Stimulated activated CD4-positive, alpha-beta T cell treated with anti-CD3 and anti-CD28 coated beads, Interleukin-1b, Interleukin-23, amount 100 ng/mL, for 1 hour (primary cell): ENCODE measurements at regions not wholly inside any gene's neighbourhood (a gene's known extent, or its start where the extent isn't known, plus 50 kb on each side); places are given as distances from the start of the nearest gene placed in this dataset.
"Not testable (repeated sequence)": the region's sequence is repeated elsewhere in the genome, so short reads cannot be mapped to it uniquely, and the experiment has no call there.

Source experiments
- DNase-seq, 2 donors: peaks; one replicate each; pipeline ENCODE4 v3.0.0-alpha.2; 2020; ENCODE audit warnings: low read depth in 2 of 2

- no peak for DNase-seq
Measured at GRCh38 chr5:167261309-167262100, 1029.9 kb upstream of the WWC1 start.

DNA sequence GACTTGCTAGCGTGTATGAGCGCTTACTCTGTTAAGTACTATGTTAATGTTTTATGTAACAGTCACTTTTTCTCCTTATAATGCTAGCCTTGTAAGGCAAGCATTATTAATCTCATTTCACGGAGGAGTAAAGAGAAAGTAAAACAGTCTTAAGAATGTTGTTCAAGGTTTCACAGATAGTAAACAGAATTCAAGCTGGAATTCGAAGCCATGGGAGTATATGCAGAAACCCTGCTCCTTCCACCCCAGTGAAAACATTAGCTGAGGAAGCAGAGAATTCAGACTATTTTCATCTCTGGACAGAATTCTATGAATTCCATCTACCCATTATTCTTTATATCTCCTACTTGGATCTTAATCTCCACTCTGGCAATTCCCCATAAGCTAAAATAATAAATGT lies 1028.3 kb upstream of the WWC1 start:
- DNase-seq: no peak

- no peak for DNase-seq
Measured at GRCh38 chr5:167264348-167264747, 1027.1 kb upstream of the WWC1 start.

DNA sequence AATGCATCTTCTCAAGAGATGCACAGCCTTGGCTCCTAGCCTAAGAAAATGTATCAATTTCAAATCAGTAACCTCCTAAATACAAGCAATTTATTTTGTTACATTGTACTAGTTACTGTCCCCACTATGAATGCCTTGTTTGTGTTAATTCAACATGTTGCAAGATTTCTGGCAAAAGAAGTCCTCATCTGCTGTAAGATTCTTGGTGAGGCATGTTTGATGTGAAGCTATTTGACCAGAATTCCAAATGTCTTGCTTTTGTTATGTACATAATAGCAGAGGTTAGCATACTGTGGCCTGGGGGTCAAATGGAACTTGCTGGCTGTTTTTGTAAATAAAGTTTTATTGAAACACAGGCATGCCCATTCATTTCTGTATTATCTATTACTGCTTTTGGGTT lies 1023.1 kb upstream of the WWC1 start:
- DNase-seq: no peak

DNA sequence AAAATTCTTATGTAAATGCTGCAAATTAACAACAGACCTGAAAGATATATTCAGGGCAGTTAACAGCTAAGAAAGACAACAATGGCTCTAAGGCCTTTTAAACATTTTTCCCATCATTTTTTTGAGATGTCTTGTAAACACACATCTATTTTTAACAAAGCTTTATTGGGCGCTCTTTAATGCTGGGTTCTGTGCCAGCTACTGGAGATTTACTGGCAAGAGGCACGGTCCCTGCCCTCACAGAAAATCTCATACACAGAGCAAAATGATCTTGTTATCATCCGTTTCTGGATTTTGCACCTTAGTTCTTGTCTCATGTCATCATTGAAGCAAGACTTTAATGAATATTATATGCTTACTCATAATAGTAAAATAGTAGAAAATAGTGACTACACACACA lies 1022.3 kb upstream of the WWC1 start:
- no peak for DNase-seq

DNA sequence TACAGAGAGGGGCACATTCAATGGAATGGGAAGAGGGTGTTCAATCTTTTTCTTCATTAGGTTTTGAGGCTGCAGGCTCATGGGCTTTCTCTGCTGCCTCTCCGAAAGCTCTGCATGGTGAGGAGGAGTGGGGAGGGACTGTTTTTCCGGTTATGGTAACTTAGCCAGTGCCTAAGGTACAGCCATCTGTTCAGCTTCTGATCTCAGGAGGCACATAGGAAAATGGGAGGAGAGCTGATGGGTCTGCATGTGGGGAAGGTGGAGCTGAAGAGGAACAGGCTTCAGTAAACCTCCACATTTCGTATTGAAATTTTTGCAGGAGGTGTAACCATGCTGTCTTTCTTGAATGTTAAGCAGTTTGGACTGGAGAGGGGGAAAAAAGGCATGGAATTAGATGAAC lies 1020.4 kb upstream of the WWC1 start:
- DNase-seq: no peak

GRCh38 chr5:167271511-167271910 lies 1019.9 kb upstream of the WWC1 start:
- DNase-seq: no peak

DNA sequence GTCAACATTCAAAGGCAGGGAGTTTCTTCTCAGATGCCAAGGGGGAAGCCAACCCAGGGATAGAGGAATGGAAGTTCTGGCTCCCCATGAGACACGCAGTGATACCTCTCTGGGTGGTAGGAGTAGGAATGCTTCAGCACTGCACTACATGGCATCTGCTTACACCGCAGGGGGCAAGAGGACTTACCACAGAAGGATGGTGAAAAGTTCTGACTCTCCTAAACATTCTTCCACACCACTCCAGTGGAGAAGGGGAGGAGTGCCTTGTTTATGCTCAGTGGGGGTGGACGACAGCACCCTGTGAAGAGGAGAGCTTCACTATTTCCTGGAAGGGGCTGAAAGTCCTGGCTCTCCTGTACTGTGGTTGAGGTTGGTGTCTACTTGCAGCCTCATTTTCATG lies 1011.3 kb upstream of the WWC1 start:
- no peak for DNase-seq

DNA sequence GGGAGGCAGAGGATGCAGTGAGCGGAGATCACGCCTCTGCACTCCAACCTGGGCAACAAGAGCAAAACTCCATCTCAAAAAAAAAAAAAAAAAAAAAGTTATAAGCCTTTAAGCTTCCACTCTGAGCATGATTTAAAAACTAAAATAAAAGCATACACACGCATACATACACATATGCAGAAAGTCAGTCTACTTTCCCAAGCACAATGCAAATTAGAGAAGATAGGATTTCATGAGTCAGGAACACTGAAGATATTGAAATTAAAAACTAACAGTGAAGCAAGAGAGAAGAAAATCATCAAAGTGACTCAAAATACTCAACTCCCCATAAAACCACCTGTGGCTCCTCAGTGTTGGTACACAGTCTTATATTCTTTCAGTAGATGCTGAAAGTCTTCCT lies 1009.5 kb upstream of the WWC1 start:
- no peak for DNase-seq

- DNase-seq: no peak
Measured at GRCh38 chr5:167283691-167284090, 1007.8 kb upstream of the WWC1 start.

DNA sequence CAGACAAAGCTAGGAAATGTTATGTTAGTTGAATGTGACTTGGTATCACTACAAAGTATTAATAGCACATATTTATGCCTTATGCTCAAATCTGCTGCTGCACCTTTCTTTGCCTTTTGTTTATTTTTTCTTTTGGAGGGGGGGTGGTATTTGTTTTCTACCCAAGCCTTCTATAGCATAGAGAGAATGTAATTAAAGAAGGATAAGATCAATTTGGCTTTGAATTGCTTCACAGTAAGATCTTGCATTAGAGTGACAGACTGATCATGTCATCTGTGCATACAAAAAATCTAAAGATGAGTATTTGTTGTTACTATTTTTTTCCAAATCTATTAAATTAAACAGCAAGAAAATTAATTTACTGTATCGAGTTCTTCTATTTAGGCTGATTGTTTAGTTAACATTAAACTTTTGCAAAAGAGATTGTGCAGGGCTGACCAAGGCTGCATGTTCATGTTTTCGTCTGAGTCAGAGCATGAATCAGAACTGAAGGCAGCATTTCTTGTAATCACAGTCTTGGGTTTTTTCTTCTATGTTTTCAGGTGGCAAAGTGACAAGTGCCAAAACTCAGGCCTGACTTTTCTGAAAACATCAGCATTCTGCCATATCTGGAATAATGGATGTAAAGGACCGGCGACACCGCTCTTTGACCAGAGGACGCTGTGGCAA lies 1007.1 kb upstream of the WWC1 start:
- DNase-seq: no peak

DNA sequence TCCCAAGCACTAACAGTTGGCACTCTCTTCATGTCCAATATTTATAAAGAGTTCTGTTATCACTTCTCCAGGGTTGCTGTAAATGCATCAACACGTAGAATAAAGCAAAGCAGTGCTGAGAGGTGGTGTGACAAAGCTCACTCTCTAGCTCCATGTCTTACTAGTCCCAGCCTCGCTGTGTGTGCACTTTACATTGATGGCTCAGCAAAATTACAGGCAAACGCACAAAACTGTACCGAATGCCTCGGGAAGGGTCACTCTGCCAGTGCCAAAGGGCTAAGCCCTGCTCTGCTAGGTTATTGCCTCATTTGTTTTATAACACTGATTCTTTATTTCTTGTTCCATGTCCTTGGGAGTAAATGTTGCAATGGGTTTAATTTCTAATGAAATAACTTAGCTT lies 1005.9 kb upstream of the WWC1 start:
- DNase-seq: no peak

DNA sequence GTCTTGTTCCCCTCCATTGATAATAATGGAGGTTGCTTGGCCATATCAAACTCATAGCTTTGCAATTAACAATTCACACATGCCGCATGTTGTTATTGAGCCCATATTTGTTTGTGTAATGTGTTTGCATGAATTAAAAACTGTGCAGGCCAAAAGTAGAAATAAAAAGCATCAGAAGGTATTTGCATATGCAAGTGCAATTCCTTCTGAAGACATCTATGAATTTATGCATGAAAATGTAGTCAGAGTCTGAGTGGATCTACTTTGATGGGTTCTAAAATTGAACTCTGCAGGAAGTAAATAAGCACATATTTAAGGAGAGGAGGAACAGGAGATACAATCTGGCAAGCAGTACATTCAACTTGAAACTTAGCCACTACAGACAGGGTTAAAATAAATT lies 1004.6 kb upstream of the WWC1 start:
- DNase-seq: no peak

GRCh38 chr5:167290478-167290877 lies 1001.0 kb upstream of the WWC1 start:
- no peak for DNase-seq

GRCh38 chr5:167294882-167295680 lies 996.4 kb upstream of the WWC1 start:
- DNase-seq: no peak

DNA sequence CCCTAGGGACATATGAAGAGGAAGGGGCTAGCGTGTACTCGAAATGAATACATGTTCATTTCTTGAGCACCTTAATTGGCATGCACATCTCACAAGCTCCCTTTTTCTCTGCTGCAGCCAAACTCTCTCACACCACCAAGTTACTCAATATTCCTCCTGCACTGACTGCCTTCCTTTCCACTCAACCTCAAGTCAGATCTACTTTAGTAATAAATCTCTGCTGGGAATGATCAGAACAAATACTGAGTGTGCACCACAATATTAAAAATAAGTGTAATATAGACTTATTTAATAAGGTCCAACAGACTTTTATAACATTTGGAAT lies 995.8 kb upstream of the WWC1 start:
- DNase-seq: no peak

DNA sequence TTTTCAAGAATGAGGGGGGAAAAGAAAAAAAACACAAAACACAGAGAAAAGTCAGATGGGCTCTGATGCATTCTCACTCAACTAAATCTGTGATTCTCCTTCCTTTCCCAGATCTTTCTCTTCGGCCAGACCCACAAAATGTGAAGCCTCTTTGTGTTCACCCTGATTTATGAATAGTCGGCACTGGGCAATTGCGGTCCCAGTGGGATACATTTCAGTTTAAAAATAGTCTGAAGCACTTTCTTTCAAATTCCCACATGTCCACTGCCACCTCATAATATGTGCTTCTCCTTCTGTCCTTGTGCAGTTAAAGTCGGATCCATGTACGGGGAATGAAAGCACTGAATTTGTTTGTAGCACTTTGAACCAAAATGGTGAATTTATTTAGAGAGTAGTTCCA lies 995.4 kb upstream of the WWC1 start:
- no peak for DNase-seq

DNA sequence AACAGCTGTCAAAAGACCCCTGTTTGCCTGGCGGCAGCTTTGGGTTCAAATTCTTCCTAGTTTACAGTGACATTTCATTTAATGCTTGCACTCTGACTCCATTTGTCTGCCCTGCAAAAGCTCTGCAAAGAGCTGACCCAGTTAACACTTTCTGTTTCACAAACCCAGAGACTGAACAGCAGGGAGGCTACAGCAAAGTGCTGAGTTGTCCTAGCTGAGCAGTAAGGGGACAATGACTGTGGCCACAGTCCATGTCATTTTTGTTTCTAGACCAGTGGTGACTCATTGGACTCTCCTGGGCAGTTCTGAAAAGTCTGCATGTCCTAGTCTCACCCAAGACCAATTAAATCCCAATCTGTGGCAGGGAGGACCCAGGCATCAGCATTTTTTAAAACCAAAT lies 994.8 kb upstream of the WWC1 start:
- DNase-seq: no peak

DNA sequence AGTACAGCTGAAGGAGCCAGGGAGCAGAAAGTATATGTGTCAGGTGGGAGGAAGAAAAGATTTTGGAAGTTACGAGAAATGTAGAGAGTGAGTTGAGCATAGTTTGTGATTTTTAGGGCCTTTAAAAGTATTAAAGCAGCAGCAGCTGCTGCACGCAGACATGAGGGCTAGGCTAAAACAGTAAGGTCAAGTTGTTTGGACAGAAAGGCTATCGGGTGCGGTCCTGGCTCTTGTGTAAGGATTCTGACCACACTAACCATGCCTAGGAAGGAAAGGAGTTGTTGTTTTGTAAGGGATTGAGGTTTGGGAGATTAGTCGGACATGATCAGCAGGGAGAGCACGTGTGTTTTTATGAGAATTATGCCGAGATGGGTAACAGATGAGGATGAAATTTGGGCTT lies 991.6 kb upstream of the WWC1 start:
- DNase-seq: not testable (repeated sequence)

DNA sequence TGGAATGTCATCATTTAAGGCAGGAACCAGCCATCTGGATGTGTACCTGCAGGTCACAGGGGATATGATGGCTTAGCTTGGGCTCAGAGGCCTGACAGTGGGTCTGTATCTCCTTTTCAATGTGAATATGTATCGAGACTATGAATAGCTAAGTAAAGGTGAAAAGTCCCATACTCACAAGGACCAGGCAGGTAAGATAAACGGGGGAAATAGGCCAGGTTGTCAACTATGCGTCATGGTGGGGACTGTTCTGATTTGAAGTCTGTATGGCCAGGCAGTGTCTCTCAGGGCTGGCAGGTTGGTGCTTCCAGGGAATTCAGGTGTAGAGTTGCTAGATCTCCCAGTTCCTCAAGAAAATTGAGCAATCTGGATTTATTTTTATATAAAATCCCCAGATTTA lies 987.9 kb upstream of the WWC1 start:
- DNase-seq: no peak

DNA sequence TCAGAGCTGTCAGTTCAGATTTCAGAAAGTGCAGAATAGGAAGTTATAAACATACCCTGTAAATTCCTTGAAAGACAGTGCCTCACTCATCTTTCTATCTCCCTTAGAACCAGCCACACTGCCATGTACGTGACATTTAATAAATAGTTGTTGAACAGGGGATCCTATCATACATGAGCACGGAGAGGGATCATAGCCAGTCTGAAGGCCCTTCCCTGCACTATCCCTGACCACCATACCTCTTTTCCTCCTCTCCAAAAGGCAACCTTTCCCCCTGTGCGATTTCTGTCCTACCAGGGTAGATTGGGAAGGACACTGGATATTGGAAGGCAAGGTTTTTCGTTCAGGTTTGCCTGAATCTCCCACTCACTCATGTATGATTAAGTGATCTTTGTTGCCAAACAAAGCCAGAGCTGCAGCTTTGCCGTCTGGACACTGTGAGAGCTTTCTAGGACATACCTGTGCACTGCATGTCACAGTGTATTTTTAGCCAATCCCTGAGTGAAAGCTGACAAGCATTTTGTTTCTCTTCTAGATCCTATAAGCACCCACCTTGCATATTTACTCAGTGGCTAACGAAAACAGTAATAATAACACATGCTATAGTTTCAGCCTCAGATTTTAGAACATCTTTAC lies 986.5 kb upstream of the WWC1 start:
- no peak for DNase-seq

DNA sequence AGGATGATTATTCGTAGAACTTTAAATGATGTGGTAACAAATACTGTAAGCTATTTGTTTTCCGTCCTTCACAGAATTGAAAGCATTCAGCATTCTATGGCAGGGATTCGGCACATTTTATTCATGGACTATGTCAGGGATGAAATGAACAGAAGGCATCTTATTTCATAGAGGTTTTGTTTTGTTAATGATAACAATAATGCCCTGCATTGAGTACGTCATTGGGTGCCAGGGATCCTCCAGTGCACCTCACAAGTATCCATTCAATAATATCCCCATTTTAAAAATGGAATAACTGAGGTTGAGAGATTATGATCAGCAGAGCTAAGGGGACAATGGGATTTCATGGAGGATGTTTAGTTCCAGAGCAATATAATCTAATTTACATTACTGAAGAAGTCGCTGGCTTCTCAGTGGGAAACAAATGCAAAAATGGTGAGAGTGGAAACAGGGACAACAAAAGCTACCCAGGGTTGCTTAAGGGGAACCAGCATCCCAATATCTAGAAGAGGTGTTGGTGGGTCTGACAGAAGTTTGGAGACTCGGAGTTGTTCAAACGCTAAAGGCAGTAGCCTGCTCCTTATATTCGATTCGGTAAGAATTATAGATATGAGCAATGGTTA lies 985.7 kb upstream of the WWC1 start:
- no peak for DNase-seq
